HL-60 (cell line): ENCODE measurements at regions not wholly inside any gene's neighbourhood (a gene's known extent, or its start where the extent isn't known, plus 50 kb on each side); places are given as distances from the start of the nearest gene placed in this dataset.

Experiments
- DNase-seq, 2 experiments: peaks; one replicate each; pipeline ENCODE4 v3.0.0-alpha.2; 2010 to 2020; ENCODE audit warnings: low read depth in 1 of 2, low spot score in 1 of 2
- H3K27ac ChIP-seq: fragments of 250-450 bp; sonication (Bioruptor Pico); replicated peaks from 2 replicates; pipeline ENCODE4 v1.5.1; 2020; ENCODE audit warnings: mild to moderate bottlenecking, moderate library complexity
- H3K27me3 ChIP-seq: fragments of 250-450 bp; sonication (Bioruptor Pico); 2 replicates; pipeline ENCODE4 v1.5.1; 2021; ENCODE audit warnings: mild to moderate bottlenecking, moderate library complexity; ENCODE audit not compliant: insufficient read depth, poor library complexity, severe bottlenecking
- H3K4me3 ChIP-seq: replicated peaks from 2 replicates; pipeline ENCODE4 v1.5.1; 2011; ENCODE audit warnings: mild to moderate bottlenecking, control low read depth, low read length; ENCODE audit not compliant: insufficient read depth
- CTCF ChIP-seq: IDR thresholded peaks from one replicate; pipeline ENCODE4 v1.5.1; 2011; ENCODE audit warnings: low read length, control low read depth, inconsistent platforms; ENCODE audit not compliant: insufficient read depth
- GABPA ChIP-seq: IDR thresholded peaks from 2 replicates; pipeline ENCODE4 v1.6.1; 2012; ENCODE audit warnings: low read depth
- POLR2AphosphoS5 ChIP-seq: IDR thresholded peaks from 2 replicates; pipeline ENCODE4 v1.6.1; 2012; ENCODE audit warnings: low read depth
- SPI1 ChIP-seq: IDR thresholded peaks from 2 replicates; pipeline ENCODE4 v1.6.1; 2012; ENCODE audit warnings: low read depth, mild to moderate bottlenecking, borderline replicate concordance
- TF ChIP-seq, protein P1 (sequence below): IDR thresholded peaks from 2 replicates; pipeline ENCODE4 v1.6.1; 2012; ENCODE audit warnings: low read depth; ENCODE audit not compliant: insufficient replicate concordance

DNA sequence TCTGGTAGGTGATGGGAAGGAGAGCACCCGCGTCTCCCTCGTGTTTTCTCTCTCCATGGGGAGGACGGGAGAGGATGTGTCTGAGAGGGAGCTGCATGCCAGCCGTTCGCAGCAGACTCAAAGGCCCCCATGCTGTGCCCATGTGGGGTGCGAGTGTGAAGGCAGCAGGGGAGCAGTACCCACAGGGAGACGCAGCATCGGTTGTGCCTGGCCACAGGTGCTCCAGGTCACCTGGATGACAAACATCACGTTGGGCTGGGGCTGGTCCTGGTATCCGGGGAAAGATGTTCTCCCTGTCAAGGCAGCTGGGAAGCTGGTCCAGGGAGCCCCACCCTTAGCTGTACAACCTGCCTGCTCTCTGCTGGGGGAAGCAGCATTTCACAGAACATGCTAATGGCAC is 119.5 kb upstream of the SALL3 start:
- no peak overlapping the region for H3K27ac ChIP-seq
- peaks cover 10% of the 10 kb centered on the region for H3K27me3 ChIP-seq
- no peak for DNase-seq
- H3K4me3 ChIP-seq: no peak overlapping the region
- TF ChIP-seq CTCF: no peak
- no peak for TF ChIP-seq POLR2AphosphoS5

GRCh38 chr18:78861116-78861515 is 118.5 kb upstream of the SALL3 start:
- no peak overlapping the region for H3K27ac ChIP-seq
- H3K27me3 ChIP-seq: peaks cover 10% of the 10 kb centered on the region
- no peak for DNase-seq
- TF ChIP-seq GABPA (no peak), CTCF (no peak), POLR2AphosphoS5 (no peak), SPI1 (no peak)
- TF ChIP-seq, protein P1, sequence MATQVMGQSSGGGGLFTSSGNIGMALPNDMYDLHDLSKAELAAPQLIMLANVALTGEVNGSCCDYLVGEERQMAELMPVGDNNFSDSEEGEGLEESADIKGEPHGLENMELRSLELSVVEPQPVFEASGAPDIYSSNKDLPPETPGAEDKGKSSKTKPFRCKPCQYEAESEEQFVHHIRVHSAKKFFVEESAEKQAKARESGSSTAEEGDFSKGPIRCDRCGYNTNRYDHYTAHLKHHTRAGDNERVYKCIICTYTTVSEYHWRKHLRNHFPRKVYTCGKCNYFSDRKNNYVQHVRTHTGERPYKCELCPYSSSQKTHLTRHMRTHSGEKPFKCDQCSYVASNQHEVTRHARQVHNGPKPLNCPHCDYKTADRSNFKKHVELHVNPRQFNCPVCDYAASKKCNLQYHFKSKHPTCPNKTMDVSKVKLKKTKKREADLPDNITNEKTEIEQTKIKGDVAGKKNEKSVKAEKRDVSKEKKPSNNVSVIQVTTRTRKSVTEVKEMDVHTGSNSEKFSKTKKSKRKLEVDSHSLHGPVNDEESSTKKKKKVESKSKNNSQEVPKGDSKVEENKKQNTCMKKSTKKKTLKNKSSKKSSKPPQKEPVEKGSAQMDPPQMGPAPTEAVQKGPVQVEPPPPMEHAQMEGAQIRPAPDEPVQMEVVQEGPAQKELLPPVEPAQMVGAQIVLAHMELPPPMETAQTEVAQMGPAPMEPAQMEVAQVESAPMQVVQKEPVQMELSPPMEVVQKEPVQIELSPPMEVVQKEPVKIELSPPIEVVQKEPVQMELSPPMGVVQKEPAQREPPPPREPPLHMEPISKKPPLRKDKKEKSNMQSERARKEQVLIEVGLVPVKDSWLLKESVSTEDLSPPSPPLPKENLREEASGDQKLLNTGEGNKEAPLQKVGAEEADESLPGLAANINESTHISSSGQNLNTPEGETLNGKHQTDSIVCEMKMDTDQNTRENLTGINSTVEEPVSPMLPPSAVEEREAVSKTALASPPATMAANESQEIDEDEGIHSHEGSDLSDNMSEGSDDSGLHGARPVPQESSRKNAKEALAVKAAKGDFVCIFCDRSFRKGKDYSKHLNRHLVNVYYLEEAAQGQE: no peak
- H3K4me3 ChIP-seq: no peak overlapping the region

DNA sequence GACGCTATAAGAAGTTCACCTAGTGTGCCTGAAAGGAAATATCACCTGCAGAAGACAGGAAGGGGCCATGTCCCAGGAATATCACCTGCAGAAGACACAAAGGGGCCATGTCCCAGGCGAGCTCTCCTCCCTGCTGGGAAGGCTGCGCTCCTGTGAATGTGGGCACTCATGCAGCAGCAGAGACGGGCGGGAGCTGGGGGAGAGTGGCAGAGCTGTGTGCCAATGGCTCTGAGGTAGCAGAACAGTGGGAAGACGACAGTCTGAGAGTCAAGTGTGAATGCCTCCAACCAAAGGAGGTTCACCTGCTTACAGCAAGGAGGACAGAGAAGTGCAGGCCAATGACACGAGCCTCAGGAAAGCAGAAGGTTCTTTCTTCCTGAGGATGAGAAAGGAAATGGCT is 117.9 kb upstream of the SALL3 start:
- Histone ChIP-seq H3K4me3 (no peak overlapping the region), H3K27ac (no peak overlapping the region), H3K27me3 (peaks cover 10% of the 10 kb centered on the region)
- no peak for TF ChIP-seq POLR2AphosphoS5
- TF ChIP-seq, protein P1: no peak
- TF ChIP-seq SPI1: no peak
- no peak for TF ChIP-seq GABPA
- no peak for TF ChIP-seq CTCF
- DNase-seq: no peak

GRCh38 chr18:78862395-78862794 is 117.2 kb upstream of the SALL3 start:
- DNase-seq: no peak
- TF ChIP-seq, protein P1: no peak
- TF ChIP-seq POLR2AphosphoS5 (no peak), GABPA (no peak), SPI1 (no peak), CTCF (no peak)
- H3K27ac ChIP-seq: no peak overlapping the region
- no peak overlapping the region for H3K4me3 ChIP-seq
- H3K27me3 ChIP-seq: peaks cover 10% of the 10 kb centered on the region
